ENCODE measurements at regions not wholly inside any gene's neighbourhood (a gene's known extent, or its start where the extent isn't known, plus 50 kb on each side); places are given as distances from the start of the nearest gene placed in this dataset.

- Histone ChIP-seq H4K8ac (ENCODE audit: low read length) (no peak overlapping the region), H3K23ac (ENCODE audit: low read length in 2 of 2) (no peak overlapping the region), H3K27me3 (ENCODE audit: control insufficient read depth in 1 of 2, insufficient read depth in 1 of 2, low read length in 2 of 2) (no peaks in the 10 kb centered on the region), H3K4me3 (ENCODE audit: insufficient read depth in 1 of 2, low read depth in 1 of 2, low read length in 2 of 2) (no peak overlapping the region), H3K9me3 (ENCODE audit: control insufficient read depth, low read length) (no peaks in the 10 kb centered on the region), H3K4me2 (ENCODE audit: low read length, poor library complexity, severe bottlenecking) (no peak overlapping the region), H3K4me1 (ENCODE audit: control insufficient read depth, insufficient read depth, low read depth, low read length) (no peaks in the 10 kb centered on the region), H3K79me1 (replicated peaks; ENCODE audit: low read length, poor library complexity, severe bottlenecking) (no peaks in the 10 kb centered on the region), H4K91ac (ENCODE audit: low read length) (no peak overlapping the region), H3K18ac (ENCODE audit: low read depth in 1 of 2, low read length in 2 of 2) (no peak overlapping the region), H2BK15ac (ENCODE audit: low read depth, poor library complexity, severe bottlenecking) (no peak overlapping the region), H3K4ac (ENCODE audit: low read depth in 1 of 2, low read length in 2 of 2) (no peak overlapping the region), H2BK120ac (ENCODE audit: low read depth, low read length) (no peak overlapping the region), H3K36me3 (ENCODE audit: control insufficient read depth in 1 of 2, insufficient read depth in 2 of 2, low read depth in 1 of 2, low read length in 2 of 2) (no peaks in the 10 kb centered on the region), H2AFZ (ENCODE audit: low read depth, low read length) (no peak overlapping the region), H3K9ac (ENCODE audit: low read length) (no peak overlapping the region), H2BK12ac (ENCODE audit: low read length in 2 of 2) (no peak overlapping the region), H3K27ac (ENCODE audit: low read length, poor library complexity, severe bottlenecking) (no peak overlapping the region), H2AK5ac (ENCODE audit: low read length, severe bottlenecking) (no peak overlapping the region), H3K14ac (ENCODE audit: low read length in 2 of 2) (no peak overlapping the region), H2BK5ac (ENCODE audit: low read depth, low read length, poor library complexity, severe bottlenecking) (no peak overlapping the region)
- WGBS = 84% methylated on average over 1 of the region's 3 CpGs
- DNase-seq = no peak
Observed at GRCh38 chr12:25794571-25794970, 163.9 kb upstream of the RASSF8 start.

GRCh38 chr12:25796523-25797000 lies 161.9 kb upstream of the RASSF8 start:
- no peak overlapping the region for H2BK120ac ChIP-seq (ENCODE audit: low read depth, low read length)
- no peak overlapping the region for H3K4me3 ChIP-seq (ENCODE audit: insufficient read depth in 1 of 2, low read depth in 1 of 2, low read length in 2 of 2)
- no peak overlapping the region for H3K18ac ChIP-seq (ENCODE audit: low read depth in 1 of 2, low read length in 2 of 2)
- no peak overlapping the region for H3K4ac ChIP-seq (ENCODE audit: low read depth in 1 of 2, low read length in 2 of 2)
- no peaks in the 10 kb centered on the region for H3K27me3 ChIP-seq (ENCODE audit: control insufficient read depth in 1 of 2, insufficient read depth in 1 of 2, low read length in 2 of 2)
- H2BK12ac ChIP-seq (ENCODE audit: low read length in 2 of 2) = no peak overlapping the region
- 80% methylated on average over 2 of the region's 2 CpGs for WGBS
- H2BK15ac ChIP-seq (ENCODE audit: low read depth, poor library complexity, severe bottlenecking) = no peak overlapping the region
- no peak overlapping the region for H3K14ac ChIP-seq (ENCODE audit: low read length in 2 of 2)
- H4K91ac ChIP-seq (ENCODE audit: low read length) = no peak overlapping the region
- no peak overlapping the region for H3K27ac ChIP-seq (ENCODE audit: low read length, poor library complexity, severe bottlenecking)
- no peak overlapping the region for H3K23ac ChIP-seq (ENCODE audit: low read length in 2 of 2)
- no peaks in the 10 kb centered on the region for H3K9me3 ChIP-seq (ENCODE audit: control insufficient read depth, low read length)
- H3K79me1 ChIP-seq (replicated peaks; ENCODE audit: low read length, poor library complexity, severe bottlenecking) = no peaks in the 10 kb centered on the region
- H3K4me2 ChIP-seq (ENCODE audit: low read length, poor library complexity, severe bottlenecking) = no peak overlapping the region
- no peak overlapping the region for H4K8ac ChIP-seq (ENCODE audit: low read length)
- H3K4me1 ChIP-seq (ENCODE audit: control insufficient read depth, insufficient read depth, low read depth, low read length) = no peaks in the 10 kb centered on the region
- H3K9ac ChIP-seq (ENCODE audit: low read length) = no peak overlapping the region
- H2AFZ ChIP-seq (ENCODE audit: low read depth, low read length) = no peak overlapping the region
- H2AK5ac ChIP-seq (ENCODE audit: low read length, severe bottlenecking) = no peak overlapping the region
- H3K36me3 ChIP-seq (ENCODE audit: control insufficient read depth in 1 of 2, insufficient read depth in 2 of 2, low read depth in 1 of 2, low read length in 2 of 2) = no peaks in the 10 kb centered on the region
- peak; percentile 17 for DNase-seq
- H2BK5ac ChIP-seq (ENCODE audit: low read depth, low read length, poor library complexity, severe bottlenecking) = no peak overlapping the region

GRCh38 chr12:25797386-25797785 lies 161.1 kb upstream of the RASSF8 start:
- Histone ChIP-seq H3K27me3 (ENCODE audit: control insufficient read depth in 1 of 2, insufficient read depth in 1 of 2, low read length in 2 of 2) (no peaks in the 10 kb centered on the region), H3K4me3 (ENCODE audit: insufficient read depth in 1 of 2, low read depth in 1 of 2, low read length in 2 of 2) (no peak overlapping the region), H2BK15ac (ENCODE audit: low read depth, poor library complexity, severe bottlenecking) (no peak overlapping the region), H4K8ac (ENCODE audit: low read length) (no peak overlapping the region), H4K91ac (ENCODE audit: low read length) (no peak overlapping the region), H3K79me1 (replicated peaks; ENCODE audit: low read length, poor library complexity, severe bottlenecking) (no peaks in the 10 kb centered on the region), H2AK5ac (ENCODE audit: low read length, severe bottlenecking) (no peak overlapping the region), H3K27ac (ENCODE audit: low read length, poor library complexity, severe bottlenecking) (no peak overlapping the region), H2BK120ac (ENCODE audit: low read depth, low read length) (no peak overlapping the region), H2AFZ (ENCODE audit: low read depth, low read length) (no peak overlapping the region), H3K9me3 (ENCODE audit: control insufficient read depth, low read length) (no peaks in the 10 kb centered on the region), H3K9ac (ENCODE audit: low read length) (no peak overlapping the region), H2BK5ac (ENCODE audit: low read depth, low read length, poor library complexity, severe bottlenecking) (no peak overlapping the region), H3K36me3 (ENCODE audit: control insufficient read depth in 1 of 2, insufficient read depth in 2 of 2, low read depth in 1 of 2, low read length in 2 of 2) (no peaks in the 10 kb centered on the region), H3K4me1 (ENCODE audit: control insufficient read depth, insufficient read depth, low read depth, low read length) (no peaks in the 10 kb centered on the region), H3K4me2 (ENCODE audit: low read length, poor library complexity, severe bottlenecking) (no peak overlapping the region), H2BK12ac (ENCODE audit: low read length in 2 of 2) (no peak overlapping the region), H3K18ac (ENCODE audit: low read depth in 1 of 2, low read length in 2 of 2) (no peak overlapping the region), H3K14ac (ENCODE audit: low read length in 2 of 2) (no peak overlapping the region), H3K23ac (ENCODE audit: low read length in 2 of 2) (no peak overlapping the region), H3K4ac (ENCODE audit: low read depth in 1 of 2, low read length in 2 of 2) (no peak overlapping the region)
- 87% methylated on average over 2 of the region's 2 CpGs for WGBS
- no peak for DNase-seq

GRCh38 chr12:25797949-25798348 lies 160.5 kb upstream of the RASSF8 start:
- Histone ChIP-seq H2BK5ac (ENCODE audit: low read depth, low read length, poor library complexity, severe bottlenecking) (no peak overlapping the region), H3K4me1 (ENCODE audit: control insufficient read depth, insufficient read depth, low read depth, low read length) (no peaks in the 10 kb centered on the region), H3K18ac (ENCODE audit: low read depth in 1 of 2, low read length in 2 of 2) (no peak overlapping the region), H3K4me3 (ENCODE audit: insufficient read depth in 1 of 2, low read depth in 1 of 2, low read length in 2 of 2) (no peak overlapping the region), H2AK5ac (ENCODE audit: low read length, severe bottlenecking) (no peak overlapping the region), H3K4me2 (ENCODE audit: low read length, poor library complexity, severe bottlenecking) (no peak overlapping the region), H3K79me1 (replicated peaks; ENCODE audit: low read length, poor library complexity, severe bottlenecking) (no peaks in the 10 kb centered on the region), H2BK120ac (ENCODE audit: low read depth, low read length) (no peak overlapping the region), H2BK12ac (ENCODE audit: low read length in 2 of 2) (no peak overlapping the region), H4K91ac (ENCODE audit: low read length) (no peak overlapping the region), H3K23ac (ENCODE audit: low read length in 2 of 2) (no peak overlapping the region), H3K9me3 (ENCODE audit: control insufficient read depth, low read length) (no peaks in the 10 kb centered on the region), H2BK15ac (ENCODE audit: low read depth, poor library complexity, severe bottlenecking) (no peak overlapping the region), H3K36me3 (ENCODE audit: control insufficient read depth in 1 of 2, insufficient read depth in 2 of 2, low read depth in 1 of 2, low read length in 2 of 2) (no peaks in the 10 kb centered on the region), H2AFZ (ENCODE audit: low read depth, low read length) (no peak overlapping the region), H3K4ac (ENCODE audit: low read depth in 1 of 2, low read length in 2 of 2) (no peak overlapping the region), H3K9ac (ENCODE audit: low read length) (no peak overlapping the region), H3K14ac (ENCODE audit: low read length in 2 of 2) (no peak overlapping the region), H3K27ac (ENCODE audit: low read length, poor library complexity, severe bottlenecking) (no peak overlapping the region), H4K8ac (ENCODE audit: low read length) (no peak overlapping the region), H3K27me3 (ENCODE audit: control insufficient read depth in 1 of 2, insufficient read depth in 1 of 2, low read length in 2 of 2) (no peaks in the 10 kb centered on the region)
- no peak for DNase-seq
- WGBS = 82% methylated on average over 4 of the region's 4 CpGs
